Superior temporal gyrus (tissue), 1 donor: ENCODE measurements at regions not wholly inside any gene's neighbourhood (a gene's known extent, or its start where the extent isn't known, plus 50 kb on each side); places are given as distances from the start of the nearest gene placed in this dataset.

Source experiments
- DNase-seq: peaks from one replicate; pipeline ENCODE4 v3.0.0-alpha.2; 2016; ENCODE audit errors: extremely low spot score

DNA sequence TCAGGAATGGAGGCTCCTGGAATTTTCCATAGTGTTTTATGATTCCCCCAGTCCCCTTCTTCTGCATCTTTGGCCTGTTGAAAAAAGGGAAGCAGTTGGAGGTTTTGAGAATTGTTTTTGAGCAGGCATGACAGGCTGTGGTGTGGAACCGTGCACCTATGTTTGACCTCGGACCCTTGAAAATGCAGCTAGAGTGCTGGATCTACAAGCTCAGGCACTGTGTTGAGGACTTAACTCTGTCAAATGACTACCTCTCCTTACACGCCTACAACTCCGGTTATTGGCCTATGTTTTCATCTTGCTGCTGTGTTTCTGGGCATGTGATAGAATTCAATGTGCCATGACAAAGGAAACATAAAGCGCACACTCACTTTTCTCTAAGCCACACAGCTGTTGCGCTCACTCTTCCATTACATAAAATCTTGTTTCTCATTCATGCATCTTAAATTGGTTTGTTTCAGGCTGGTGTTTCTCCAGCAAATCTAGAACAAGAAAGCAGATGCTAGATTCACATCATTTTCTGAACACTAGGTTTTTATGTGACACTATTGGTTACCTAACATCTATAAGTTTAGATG is 616.6 kb downstream of the FGF9 start:
- DNase-seq = no peak

DNA sequence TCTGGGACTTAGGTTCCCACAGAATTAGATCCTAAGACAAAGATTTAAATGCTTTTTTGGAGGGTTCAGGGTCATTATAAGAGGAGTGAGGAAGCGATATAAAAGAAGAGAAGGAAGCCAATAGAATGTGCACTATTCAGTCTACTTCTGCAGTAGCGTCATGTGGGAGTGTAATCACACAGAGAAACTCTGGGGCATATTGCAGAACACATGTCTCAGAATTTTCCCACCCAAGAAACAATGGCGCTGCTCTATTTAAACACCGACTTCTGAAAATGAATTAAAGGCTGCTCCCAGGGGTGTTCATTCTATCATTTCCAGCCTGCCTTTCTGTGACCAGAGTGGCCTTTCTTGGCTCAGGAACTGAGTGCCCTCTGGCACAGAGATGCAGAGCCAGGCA is 617.6 kb downstream of the FGF9 start:
- DNase-seq = no peak

DNA sequence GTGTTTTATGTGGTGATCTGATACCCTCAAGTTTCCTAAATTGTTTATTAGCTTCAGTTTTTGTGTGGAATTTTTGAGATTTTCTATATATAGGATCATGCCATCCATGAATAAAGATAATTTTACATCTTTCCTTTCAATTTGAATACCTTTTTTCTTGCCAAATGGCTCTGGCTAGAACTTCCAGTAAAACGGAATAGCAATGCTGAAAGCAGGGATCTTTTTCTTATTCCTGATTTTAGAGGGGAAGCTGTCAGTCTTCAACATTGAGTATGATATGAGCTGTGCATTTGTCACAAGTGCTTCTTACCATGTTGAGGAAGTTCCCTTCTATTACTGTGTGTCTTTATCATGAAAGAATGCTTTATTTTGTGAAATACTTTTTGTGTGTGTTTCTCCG is 618.8 kb downstream of the FGF9 start:
- no peak for DNase-seq

DNA sequence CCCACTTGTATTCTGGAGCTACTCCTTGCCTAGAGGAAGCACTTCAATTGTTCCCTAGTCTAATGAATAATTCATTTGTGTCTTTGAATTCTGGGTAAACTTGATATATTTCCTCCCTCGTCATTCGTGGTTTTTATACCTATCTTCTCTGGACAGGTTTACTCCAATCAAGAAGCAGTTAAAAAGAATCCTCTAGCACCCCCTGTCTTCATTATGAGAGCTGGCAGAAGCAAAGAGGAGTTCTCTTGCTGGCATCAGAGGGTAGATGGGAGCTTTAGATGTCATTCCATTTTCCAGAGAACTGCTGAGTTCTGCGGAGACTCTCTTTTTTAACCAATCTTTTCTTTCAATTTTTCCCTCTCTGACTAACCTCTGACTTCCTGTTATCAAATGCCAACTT is 627.7 kb downstream of the FGF9 start:
- no peak for DNase-seq

DNA sequence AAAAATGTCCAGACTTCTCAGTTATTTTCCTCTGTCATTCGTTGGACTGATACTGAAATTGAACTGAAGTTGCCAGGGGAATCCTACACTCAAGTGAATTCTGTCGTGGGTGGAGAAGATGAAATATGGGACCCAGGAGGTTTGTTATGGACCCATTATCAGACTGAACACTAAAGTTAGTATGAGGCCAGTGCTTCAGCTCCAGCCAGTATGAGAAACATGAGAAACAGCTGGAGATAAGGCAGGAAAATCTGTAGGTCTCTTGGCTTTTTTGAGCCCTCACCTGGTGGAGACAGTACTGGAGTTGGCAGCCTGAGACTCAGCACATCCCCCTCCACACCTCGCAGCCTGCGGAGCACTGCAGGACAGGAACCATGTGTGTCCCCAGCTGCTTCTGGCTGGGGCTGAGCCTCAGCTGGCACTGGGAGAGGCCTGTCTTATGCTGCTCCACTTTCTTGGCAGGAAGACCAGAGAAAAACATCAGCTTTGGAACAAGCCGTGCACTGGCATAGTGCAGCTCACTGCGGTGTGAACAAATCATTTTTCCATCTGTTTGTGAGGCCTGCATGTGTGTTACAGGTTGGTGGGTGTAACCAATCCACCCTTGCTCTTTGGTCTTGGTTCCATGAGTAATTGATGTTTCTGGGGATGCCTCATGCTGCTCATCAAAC is 641.0 kb downstream of the FGF9 start:
- peak; percentile 41 for DNase-seq

DNA sequence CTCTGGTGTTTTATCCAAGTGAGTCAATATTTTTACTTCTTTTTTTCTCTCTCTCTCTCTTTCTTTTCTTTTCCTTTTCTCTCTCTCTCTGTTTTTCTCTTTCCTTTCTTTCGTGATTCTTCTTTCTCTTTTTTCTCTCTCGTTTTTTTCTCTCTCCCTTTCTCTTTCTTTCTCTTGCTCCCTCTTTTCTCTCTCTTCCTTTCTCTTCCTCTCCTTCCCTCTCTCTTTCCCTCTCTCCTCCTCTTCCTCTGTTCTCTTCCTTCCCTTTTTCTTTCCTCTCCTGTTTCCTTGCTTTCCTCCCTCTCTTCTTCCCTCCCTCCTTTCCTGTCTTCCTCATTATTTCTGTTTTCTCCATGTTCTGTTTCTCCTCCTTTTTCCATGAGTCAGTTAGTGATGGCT is 641.5 kb downstream of the FGF9 start:
- DNase-seq = no peak

DNA sequence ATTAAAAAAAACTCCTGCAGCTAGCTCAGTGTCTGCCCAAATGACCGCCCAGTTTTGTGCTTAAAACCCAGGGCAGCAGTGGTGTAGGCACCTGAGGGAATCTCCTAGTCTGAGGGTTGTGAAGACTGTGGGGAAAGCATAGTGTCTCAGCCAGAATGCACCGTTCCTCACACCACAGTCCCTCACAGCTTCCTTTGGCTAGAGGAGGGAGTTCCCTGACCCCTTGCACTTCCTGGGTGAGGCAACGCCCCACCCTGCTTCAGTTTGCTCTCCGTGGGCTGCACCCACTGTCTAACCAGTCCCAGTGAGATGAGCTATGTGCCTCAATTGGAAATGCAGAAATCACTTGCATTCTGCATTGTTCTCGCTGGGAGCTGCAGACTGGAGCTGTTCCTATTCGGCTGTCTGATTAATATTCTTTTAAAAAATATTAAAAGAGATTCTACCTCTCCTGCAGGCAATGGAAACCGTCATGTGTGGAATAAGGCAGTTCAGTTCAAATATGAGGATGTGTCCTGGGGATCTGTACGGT is 645.7 kb downstream of the FGF9 start:
- no peak for DNase-seq

DNA sequence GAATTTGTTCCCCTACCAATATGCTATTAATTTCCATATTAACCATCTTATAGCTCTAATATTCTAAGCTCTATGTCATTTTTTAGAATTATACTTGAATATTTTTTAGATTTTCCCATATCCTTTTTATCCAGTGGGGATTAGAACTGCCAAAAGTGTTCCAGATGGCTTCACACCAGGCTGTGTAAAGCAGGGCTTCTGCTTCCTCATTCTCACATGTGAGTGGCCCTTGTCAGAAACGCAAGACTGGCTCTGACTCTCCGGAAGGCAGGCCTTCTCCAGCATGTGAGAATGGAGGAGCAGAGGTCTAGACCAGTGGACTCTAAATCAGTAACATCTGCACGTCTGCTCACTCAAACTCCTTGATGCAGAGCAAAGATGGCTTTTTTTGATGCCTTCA is 650.1 kb downstream of the FGF9 start:
- DNase-seq = no peak

DNA sequence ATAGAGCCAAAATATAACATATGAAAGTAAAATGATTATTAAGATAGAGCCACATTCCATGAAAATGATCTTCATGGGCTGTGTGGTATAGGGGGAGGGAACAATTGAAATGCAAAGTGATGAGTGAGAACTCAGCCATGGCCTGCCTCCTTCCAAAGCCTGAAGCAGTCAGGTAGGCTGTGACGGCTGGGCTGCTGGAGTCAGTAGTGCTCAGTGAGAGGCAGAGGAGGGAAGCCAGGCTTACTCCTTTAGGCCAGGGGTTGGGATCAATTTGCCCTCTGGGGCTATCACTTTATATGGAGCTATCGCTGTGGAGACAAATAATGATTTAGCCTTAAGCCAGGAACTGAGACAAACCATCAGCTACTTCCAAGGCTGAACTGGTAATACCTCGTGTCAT is 654.9 kb downstream of the FGF9 start:
- no peak for DNase-seq

DNA sequence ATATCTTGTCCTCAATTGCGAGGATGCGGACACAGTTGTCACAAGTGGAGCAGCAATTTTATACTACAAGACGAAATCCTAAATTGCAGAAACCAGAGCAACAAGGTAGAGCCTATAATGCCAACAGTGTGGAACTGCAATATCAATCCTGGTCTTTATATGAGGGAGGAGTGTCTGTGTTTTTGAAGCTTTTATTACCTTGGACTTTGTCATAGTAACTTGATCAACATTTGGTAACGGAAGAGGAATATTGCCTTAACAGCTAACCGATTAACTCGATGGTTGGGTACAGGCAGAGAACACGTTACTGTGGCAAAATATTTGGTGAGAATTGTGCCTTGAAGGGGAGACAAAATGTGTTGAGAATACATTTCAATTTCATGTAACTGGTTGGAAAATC is 661.5 kb downstream of the FGF9 start:
- no peak for DNase-seq

DNA sequence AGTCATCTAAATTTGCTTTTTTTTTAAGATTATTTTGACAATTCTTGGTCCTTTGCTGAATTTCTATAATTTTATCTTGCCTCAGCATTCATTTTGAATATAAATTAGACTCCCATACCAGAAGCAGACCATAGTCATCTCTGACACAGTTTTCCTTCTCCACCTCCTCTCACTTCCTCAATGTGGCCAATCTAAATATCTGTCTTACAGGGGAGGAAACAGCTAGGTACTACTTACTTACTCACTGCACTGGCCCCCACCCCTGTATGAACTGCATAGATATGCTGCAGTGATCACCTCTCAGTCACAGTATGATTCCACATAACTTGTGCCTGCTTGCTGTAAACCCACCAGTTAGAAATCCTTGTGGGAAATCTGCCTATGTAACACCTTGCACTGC is 665.6 kb downstream of the FGF9 start:
- no peak for DNase-seq

DNA sequence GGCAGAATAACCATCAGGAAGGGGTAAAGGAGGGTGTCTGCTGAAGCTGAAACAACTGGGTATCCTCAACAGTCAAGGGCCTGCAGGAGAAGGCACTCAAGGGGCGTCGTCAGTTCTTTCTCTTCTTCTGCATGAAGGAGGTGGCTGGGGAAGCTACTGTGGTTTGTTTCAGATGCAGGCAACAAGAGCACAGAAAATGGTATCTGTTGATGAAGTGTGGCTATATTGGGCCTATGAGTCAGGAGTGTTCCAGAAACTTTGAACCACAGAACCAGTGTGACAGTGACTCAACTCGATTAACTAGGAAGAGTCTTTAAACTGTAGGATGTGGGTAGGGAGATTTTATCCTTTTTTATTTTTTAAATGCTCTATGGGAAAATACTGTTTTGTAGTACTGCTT is 686.3 kb downstream of the FGF9 start:
- DNase-seq = peak; percentile 44

DNA sequence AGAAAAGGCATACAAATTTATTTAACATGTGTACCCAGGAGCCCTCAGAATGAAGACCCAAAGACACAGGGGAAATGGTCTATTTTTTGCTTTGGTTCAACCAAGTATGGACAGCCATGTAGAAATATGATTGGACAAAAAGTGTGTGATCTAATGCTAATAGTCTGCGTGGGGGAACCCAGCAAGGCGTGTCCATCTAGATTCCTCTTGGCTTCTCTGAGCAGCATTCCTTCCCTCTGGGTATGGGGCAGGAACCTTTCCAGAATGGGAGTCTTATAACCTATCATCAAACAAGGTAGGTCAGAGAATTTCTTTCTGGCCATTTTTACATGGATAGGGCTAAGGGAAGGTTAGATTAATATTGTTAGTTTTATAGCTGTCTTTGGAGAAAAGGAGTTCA is 698.2 kb downstream of the FGF9 start:
- DNase-seq = no peak

DNA sequence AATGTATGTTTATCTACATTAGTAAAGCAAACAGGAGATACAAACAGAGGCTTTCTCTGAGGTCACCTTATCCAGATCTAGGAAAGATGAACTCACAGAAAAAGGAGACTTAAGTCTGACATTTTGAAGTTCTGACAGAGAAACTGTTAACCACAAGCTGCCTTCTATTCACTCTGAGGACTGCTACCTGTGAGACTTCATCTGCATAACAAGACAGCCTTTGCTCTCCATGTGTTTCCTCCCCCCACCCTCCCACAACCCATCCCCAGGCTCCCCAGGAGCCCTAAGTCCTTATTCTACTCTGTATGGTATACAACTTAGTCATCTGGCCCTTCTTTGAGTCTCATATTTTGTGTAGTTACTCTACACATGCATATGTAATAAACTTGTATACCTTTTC is 699.0 kb downstream of the FGF9 start:
- DNase-seq = no peak

DNA sequence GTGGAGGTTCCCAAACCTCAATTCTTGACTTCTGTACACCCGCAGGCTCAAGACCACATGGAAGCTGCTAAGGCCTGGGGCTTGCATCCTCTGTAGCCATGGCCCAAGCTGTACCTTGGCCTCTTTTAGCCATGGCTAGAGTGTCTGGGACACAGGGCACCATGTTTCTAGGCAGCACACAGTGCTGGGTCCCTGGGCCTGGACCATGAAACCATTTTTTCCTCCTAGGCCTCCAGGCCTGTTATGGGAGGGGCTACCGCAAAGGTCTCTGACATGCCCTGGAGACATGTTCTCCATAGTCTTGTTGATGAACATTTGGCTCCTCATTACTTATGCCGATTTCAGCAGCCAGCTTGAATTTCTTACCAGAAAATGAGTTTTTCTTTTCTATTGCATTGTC is 701.4 kb downstream of the FGF9 start:
- DNase-seq = no peak

DNA sequence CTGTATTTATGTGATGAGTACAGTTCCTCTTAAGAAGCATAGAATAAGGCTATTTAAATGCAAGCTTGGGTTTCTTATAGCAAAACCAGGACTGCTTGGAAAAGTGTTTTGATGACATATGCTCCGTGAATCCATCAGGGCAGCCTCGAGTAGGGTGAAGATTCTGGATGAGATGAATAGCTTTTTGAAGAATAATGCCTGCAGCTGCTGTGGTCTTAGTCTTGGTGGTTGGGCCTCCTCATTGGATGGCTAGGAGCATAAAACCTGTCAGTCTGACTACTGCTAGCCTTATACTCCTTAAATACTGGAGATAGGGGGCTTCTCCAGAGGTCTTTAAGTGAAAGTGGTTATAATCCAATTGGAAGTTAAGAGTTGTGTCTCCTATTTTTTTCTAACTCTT is 704.3 kb downstream of the FGF9 start:
- DNase-seq = no peak

DNA sequence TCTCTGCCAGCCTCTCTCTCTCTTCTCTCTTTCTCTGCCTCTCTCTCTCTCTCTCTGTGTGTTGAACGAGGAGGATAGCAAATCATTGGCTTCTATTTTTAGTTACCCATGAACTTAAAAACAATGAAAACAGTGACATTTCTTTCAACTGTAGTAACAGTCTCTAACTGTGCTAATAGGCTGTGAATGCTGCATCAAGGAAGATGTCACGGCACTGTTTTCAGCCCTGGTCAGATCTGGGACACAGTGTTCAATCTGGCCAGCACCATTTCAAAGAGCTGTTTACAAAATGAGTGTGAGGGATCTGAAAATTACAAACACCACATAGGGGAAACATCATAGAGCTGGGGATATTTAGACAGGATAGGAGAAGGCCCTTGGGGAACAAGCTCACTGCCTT is 717.0 kb downstream of the FGF9 start:
- no peak for DNase-seq

DNA sequence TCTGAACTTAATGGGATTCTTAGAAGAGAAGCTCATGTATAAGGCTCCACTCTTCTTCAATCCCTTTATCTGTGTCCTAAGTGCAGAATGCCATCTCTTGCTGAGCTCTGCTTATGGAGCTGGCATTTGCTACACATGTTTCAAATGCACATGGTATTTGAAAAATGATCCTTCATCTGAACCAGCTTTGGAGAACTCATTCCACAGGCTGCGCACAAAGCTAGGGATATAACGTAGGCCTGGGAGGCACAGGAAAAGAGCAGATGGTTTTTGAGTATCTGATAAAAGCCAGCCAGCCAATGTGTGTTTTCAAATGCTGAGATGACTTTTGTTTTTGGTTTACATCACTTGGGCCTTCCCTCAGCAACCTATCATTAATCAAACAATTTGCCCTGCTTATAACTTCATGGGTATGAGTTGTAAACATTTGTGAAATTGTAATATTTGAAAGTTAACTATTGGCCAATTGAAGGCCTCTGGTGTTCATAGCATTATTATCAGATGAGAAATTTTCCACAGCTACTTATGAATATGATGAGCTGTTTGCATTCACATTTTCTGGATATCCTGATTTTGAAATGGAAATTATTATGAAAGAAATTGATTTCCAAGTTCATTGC is 729.0 kb downstream of the FGF9 start:
- no peak for DNase-seq

DNA sequence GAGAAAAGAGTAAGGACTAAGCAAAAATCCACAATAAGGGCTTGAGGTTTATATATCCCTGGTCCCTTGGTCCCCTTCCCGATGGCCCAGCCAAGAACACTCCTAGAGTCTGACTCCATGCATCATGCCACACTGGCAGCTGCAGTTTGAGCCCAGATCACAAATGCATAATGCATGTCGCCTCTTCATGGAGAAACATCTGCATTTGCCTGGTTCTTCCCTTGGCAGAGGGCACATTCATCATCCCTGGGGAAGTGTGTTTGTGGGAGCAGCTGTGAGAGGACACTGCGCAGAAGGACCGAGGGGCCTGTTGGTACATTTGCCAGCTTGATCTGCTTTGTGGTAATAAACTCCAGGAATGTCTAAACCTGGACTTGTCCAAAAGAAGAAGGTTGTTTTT is 731.8 kb downstream of the FGF9 start:
- no peak for DNase-seq

DNA sequence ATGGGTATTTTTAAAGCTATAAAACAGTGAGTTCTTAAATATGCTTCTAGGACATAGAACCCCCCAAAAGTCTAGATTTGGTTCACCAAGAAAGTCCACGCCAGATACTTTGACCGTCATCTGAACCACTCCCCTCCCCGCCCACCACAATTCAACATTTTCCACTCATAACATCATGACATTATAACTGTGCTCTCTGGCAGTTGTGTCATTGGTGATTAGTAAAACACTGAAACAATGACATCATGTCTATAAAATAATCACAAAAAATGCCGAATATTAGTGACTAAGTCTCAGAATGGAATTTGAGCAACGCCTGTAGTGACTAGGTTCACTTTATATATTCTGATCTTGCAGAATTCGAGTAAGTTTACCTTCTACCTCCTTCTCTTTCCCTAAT is 732.3 kb downstream of the FGF9 start:
- DNase-seq = no peak

DNA sequence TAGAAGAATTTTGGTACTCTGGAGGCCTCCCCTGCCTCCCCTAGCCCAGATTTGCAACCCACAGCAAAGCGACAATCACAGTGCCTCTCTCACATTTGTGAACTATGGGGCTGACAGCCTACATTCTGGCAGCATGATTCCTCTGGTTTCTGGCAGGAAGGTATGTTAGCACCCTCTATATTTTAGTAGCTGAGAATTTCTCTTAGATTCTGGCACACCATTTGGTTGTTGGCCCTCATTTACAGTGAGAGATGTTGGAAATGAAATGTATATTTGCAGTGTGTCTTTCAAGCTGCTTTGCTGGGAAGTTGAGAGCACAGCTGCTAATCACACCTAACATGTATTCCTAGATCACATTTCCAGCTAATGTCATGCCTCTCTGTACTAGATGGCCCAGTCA is 735.0 kb downstream of the FGF9 start:
- DNase-seq = peak; percentile 20

DNA sequence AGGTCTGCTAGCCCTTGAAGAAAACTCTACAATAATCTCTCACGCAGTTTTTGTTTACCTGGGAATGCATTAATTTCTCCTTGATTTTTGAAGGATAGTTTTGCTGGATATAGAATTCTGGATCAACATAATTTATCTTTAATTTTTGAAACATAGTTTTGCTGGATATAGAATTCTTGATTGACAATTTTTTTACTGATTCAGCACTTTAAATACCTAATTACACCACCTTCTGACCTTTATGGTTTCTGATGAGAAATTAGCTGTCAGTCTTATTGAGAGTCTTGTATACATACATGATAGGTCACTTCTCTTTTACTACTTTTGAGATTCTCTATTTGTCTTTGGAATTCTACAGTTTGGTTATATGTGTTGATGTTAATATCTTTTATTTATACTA is 741.6 kb downstream of the FGF9 start:
- DNase-seq = no peak

DNA sequence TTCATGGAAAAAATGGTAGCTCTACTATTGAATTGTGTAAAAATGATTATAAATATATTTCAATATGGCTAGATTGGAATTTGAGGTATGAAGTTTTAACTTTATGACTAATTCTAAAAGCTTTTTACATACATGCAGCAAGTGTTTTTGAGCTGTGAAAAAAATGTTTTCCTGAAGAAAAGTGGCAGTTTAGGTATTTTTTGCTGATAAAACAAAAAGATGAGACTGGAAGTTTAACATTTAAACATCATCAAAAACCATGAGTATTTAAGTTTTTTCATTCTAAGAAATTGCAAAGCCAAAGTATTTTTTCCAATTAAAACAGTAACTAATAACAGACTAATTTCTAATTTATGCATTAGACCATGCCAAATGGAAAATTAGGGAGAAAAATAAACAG is 751.1 kb downstream of the FGF9 start:
- no peak for DNase-seq

DNA sequence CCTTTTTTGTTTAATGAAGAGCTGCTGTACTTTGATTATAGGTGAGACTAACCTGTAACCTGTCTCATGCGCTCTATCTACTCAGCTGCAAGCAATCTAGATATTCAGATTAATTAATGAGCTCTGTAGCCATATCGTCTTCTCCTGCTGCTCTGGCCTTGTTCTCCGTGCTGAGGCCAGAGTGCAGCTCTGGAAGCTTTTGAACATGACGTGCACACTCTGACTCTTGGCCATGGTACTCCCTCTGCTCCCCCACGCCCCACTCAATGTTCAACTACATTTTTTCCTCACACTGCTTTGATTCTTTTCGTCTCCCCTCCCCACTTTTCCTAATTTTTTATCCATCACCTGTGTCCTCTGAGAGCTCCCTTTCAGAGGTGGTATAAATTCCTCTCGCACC is 751.8 kb downstream of the FGF9 start:
- no peak for DNase-seq
